Heart left ventricle (tissue), 16 donors: ENCODE measurements at regions not wholly inside any gene's neighbourhood (a gene's known extent, or its start where the extent isn't known, plus 50 kb on each side); places are given as distances from the start of the nearest gene placed in this dataset.

Source experiments
- ATAC-seq, 4 donors: fragments of 200-7000 bp; cut with Tn5 transposase; one replicate each; pipeline ENCODE4 v1.9.1; 2020 to 2022; ENCODE audit warnings: moderate library complexity in 4 of 4, mild to moderate bottlenecking in 3 of 4, moderate number of reproducible peaks in 1 of 4
- DNase-seq, 5 donors: peaks; one replicate each; pipeline ENCODE4 v3.0.0-alpha.2; 2020
- H3K27ac ChIP-seq, 12 donors: fragments of 200-600 bp; sonication (generic) in 4 of 12; one replicate each; pipeline versions ENCODE4 v1.5.0 to v1.8.0; 2016 to 2022; ENCODE audit warnings: mild to moderate bottlenecking in 2 of 12
- H3K27me3 ChIP-seq, 9 donors: fragments of 200-600 bp; sonication (generic) in 2 of 9; one replicate each; pipeline versions ENCODE4 v1.5.1 to v1.8.0; 2016 to 2022; ENCODE audit warnings: mild to moderate bottlenecking in 3 of 9
- H3K36me3 ChIP-seq, 9 donors: fragments of 200-600 bp; sonication (generic) in 2 of 9; one replicate each; pipeline versions ENCODE4 v1.5.0 to v1.8.0; 2018 to 2022; ENCODE audit warnings: mild to moderate bottlenecking in 2 of 9
- H3K4me1 ChIP-seq, 12 donors: fragments of 200-600 bp; sonication (generic) in 4 of 12; one replicate each; pipeline versions ENCODE4 v1.5.0 to v1.8.0; 2016 to 2022; ENCODE audit warnings: mild to moderate bottlenecking in 3 of 12
- H3K4me3 ChIP-seq, 12 donors: fragments of 200-600 bp; sonication (generic) in 4 of 12; one replicate each; pipeline versions ENCODE4 v1.5.0 to v1.8.0; 2017 to 2022; ENCODE audit warnings: mild to moderate bottlenecking in 9 of 12, moderate library complexity in 4 of 12
- H3K9me3 ChIP-seq, 12 donors: fragments of 200-600 bp; sonication (generic) in 4 of 12; one replicate each; pipeline versions ENCODE4 v1.5.0 to v1.8.0; 2016 to 2022; ENCODE audit warnings: mild to moderate bottlenecking in 1 of 12
- CTCF ChIP-seq, 12 donors: fragments of 200-600 bp; sonication (generic) in 4 of 12; IDR thresholded peaks; one replicate each; pipeline versions ENCODE4 v1.5.0 to v1.8.0; 2018 to 2022; ENCODE audit warnings: antibody characterized with exemption in 12 of 12, mild to moderate bottlenecking in 5 of 12
- POLR2A ChIP-seq, 2 donors: fragments of 450-650 bp; IDR thresholded peaks; one replicate each; pipeline ENCODE4 v1.6.1; 2017; ENCODE audit warnings: antibody characterized with exemption in 2 of 2, mild to moderate bottlenecking in 2 of 2, moderate library complexity in 2 of 2
- WGBS, 4 donors: extraction: QIAGEN DNeasy Blood & Tissue Kit in 2 of 4; methylation state at CpG; one replicate each; pipeline versions ENCODE4 v1.1.5 to v1.1.7; 2013 to 2018; 5-methylcytosine and 5-hydroxymethylcytosine counted together
- intact Hi-C, 10 donors: fragments of 100-400 bp; cut with DNase I; formaldehyde crosslinking; loops; one replicate each; pipeline versions ENCODE4 v1.11.1 to v1.14.2; 2022
- donor health status: ischemic (EF 13 %, LVEDD 7.1; RV severe dilation, severe dysfunction).
- donor health status: healthy with polysubstance abuse.
- donor health status: DM: no; HTN: yes; CAD: no.
- donor health status: DM: no; HTN: no; CAD: no.
- donor health status: ischemic (EF 25% LVEDD 6.9; RV normal size, moderate dysfunction).
- donor health status: ischemic (EF 25% LVEDD 5.7; RV mildly dilated, moderate dysfunction).
- donor health status: healthy.
- donor health status: DM: yes; HTN: yes; CAD: no.
- donor health status: ischemic (EF 35%, LVEDD 5.7; RV mildly dilated, moderate dysfunction).
- donor health status: nonischemic (EF 11% LVEDD 7.7; RV severe dilation, severe dysfunction).
- donor health status: DM: yes; HTN: yes; CAD: no.
- donor health status: PGD.
- donor health status: ischemic (EF 29% LVEDD 5.4; RV normal size, mild dysfunction).
- donor health status: nonischemic (EF 23%, LVEDD 6.1; RV moderate dilation, normal function).

GRCh38 chr6:147712841-147713240 is 204.4 kb downstream of the SAMD5 start:
- intact Hi-C loops = no loop called here
- Histone ChIP-seq H3K36me3 (no peaks in the 10 kb centered on the region), H3K9me3 (peaks cover 0 to 5% (median 0%) of the 10 kb centered on the region in 12 donors), H3K4me1 (no peaks in the 10 kb centered on the region), H3K27me3 (no peaks in the 10 kb centered on the region), H3K4me3 (no peak overlapping the region), H3K27ac (no peak overlapping the region)
- ATAC-seq = no peak
- TF ChIP-seq CTCF (IDR thresholded peaks at IDR 0.05) (no peak), POLR2A (IDR thresholded peaks at IDR 0.05) (no peak)
- WGBS, 4 donors = 92 to 97% (median 95%) methylated on average over 2 of the region's 2 CpGs
- DNase-seq = no peak

- Histone ChIP-seq H3K27me3 (no peaks in the 10 kb centered on the region), H3K36me3 (no peaks in the 10 kb centered on the region), H3K4me3 (no peak overlapping the region), H3K27ac (no peak overlapping the region), H3K4me1 (no peaks in the 10 kb centered on the region), H3K9me3 (peaks cover 0 to 5% (median 0%) of the 10 kb centered on the region in 12 donors)
- ATAC-seq = no peak
- DNase-seq = no peak
- WGBS, 4 donors = 79 to 90% (median 88%) methylated on average over 3 to 5 of the region's 5 CpGs
- TF ChIP-seq POLR2A (IDR thresholded peaks at IDR 0.05) (no peak), CTCF (IDR thresholded peaks at IDR 0.05) (no peak)
- intact Hi-C loops = no loop called here
These were observed 206.5 kb downstream of the SAMD5 start for GRCh38 chr6:147715035-147715434.

- DNase-seq (no peak), ATAC-seq (no peak)
- Histone ChIP-seq H3K9me3 (peaks cover 0 to 5% (median 0%) of the 10 kb centered on the region in 12 donors), H3K36me3 (no peaks in the 10 kb centered on the region), H3K27me3 (no peaks in the 10 kb centered on the region), H3K4me1 (no peaks in the 10 kb centered on the region), H3K4me3 (no peak overlapping the region), H3K27ac (no peak overlapping the region)
- 69 to 79% (median 76%) methylated on average over 2 to 4 of the region's 4 CpGs for WGBS, 4 donors
- TF ChIP-seq POLR2A (IDR thresholded peaks at IDR 0.05) (no peak), CTCF (IDR thresholded peaks at IDR 0.05) (no peak)
- intact Hi-C loops = no loop called here
These were observed 207.9 kb downstream of the SAMD5 start for GRCh38 chr6:147716434-147716833.

- WGBS, 4 donors = 69 to 88% (median 76%) methylated on average over 5 of the region's 5 CpGs
- intact Hi-C loops = no loop called here
These were observed 209.5 kb downstream of the SAMD5 start for GRCh38 chr6:147717991-147718390.

More at GRCh38 chr6:147717991-147718390, 209.5 kb downstream of the SAMD5 start:
- Histone ChIP-seq H3K9me3 (peaks cover 0 to 12% (median 6%) of the 10 kb centered on the region in 12 donors), H3K4me1 (no peaks in the 10 kb centered on the region), H3K4me3 (no peak overlapping the region), H3K27ac (no peak overlapping the region), H3K36me3 (no peaks in the 10 kb centered on the region), H3K27me3 (no peaks in the 10 kb centered on the region)
- DNase-seq (no peak), ATAC-seq (no peak)
- no peak for TF ChIP-seq CTCF (IDR thresholded peaks at IDR 0.05)
- TF ChIP-seq POLR2A (IDR thresholded peaks at IDR 0.05) = no peak
